ENCODE measurements at regions not wholly inside any gene's neighbourhood (a gene's known extent, or its start where the extent isn't known, plus 50 kb on each side); places are given as distances from the start of the nearest gene placed in this dataset.

DNA sequence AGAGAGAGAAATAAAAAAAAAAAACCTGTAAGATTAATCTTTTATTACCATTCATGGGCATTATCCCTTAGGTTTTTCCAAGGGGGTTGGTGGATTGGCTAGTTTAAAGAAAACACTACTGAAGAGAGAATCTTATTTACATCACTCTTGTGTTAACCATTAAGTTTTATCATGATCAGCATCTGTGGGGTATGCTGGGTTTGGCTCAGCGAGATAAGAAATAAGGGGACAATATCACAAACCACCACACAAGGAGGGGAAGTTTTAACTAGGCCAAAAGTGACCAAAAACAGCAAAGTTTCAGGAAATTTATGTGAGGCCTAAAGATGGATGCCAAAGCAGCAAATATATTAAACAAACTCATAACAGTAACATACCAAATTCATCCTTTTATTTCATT lies 548.6 kb downstream of the SLC16A7 start:
- TF ChIP-seq HMGA2 (CRISPR knock-in tag; IDR thresholded peaks at IDR 0.05) = no peak
- TF ChIP-seq TEAD1 (CRISPR knock-in tag; IDR thresholded peaks at IDR 0.05) = no peak
